IMR-90 (cell line): ENCODE measurements at regions not wholly inside any gene's neighbourhood (a gene's known extent, or its start where the extent isn't known, plus 50 kb on each side); places are given as distances from the start of the nearest gene placed in this dataset.
"Not testable (repeated sequence)": the region's sequence is repeated elsewhere in the genome, so short reads cannot be mapped to it uniquely, and the experiment has no call there.

Experiments used
- ATAC-seq: fragments of 200-7000 bp; cut with Tn5 transposase; 2 replicates; pipeline ENCODE4 v1.9.1; 2020; ENCODE audit warnings: low read depth, mild to moderate bottlenecking, moderate library complexity
- BruUV-seq: library from RNA; stranded (reverse); fragments of 400-500 nt; replicated peaks from 2 replicates; lab custom pipeline; 2021; lab: Mats Ljungman, UMichigan
- CTCF ChIA-PET: fragments of 300-600 bp; formaldehyde crosslinking; extraction: SDS; loops from one replicate; lab custom pipeline; 2021; ENCODE audit warnings: antibody characterized with exemption; lab: Yijun Ruan, JAX
- POLR2A ChIA-PET: fragments of 300-600 bp; sonication (Branson Sonifier 250); formaldehyde crosslinking; loops from one replicate; lab custom pipeline; 2022; ENCODE audit warnings: antibody characterized with exemption; ENCODE audit not compliant: unreplicated experiment; lab: Charles Lee
- DNase-seq: peaks from one replicate; pipeline ENCODE4 v3.0.0; 2013
- H2AFZ ChIP-seq: replicated peaks from 2 replicates; pipeline ENCODE3; 2013; ENCODE audit warnings: low read length, mild to moderate bottlenecking; ENCODE audit not compliant: poor library complexity
- H2AK5ac ChIP-seq: 2 replicates; pipeline ENCODE4 v1.6.1; 2013; ENCODE audit warnings: low read depth, low read length, inconsistent platforms
- H2AK9ac ChIP-seq: replicated peaks from 2 replicates; pipeline ENCODE3; 2013; ENCODE audit warnings: mild to moderate bottlenecking, low read depth, low read length, moderate library complexity; ENCODE audit not compliant: poor library complexity
- H2BK120ac ChIP-seq: 2 replicates; pipeline ENCODE4 v1.6.1; 2013; ENCODE audit warnings: low read depth, low read length, inconsistent platforms
- H2BK15ac ChIP-seq: 3 replicates; pipeline ENCODE4 v1.6.1; 2013; ENCODE audit warnings: low read depth, low read length, inconsistent platforms
- H2BK20ac ChIP-seq: 2 replicates; pipeline ENCODE4 v1.6.1; 2013; ENCODE audit warnings: low read depth, mild to moderate bottlenecking, inconsistent platforms, low read length, moderate library complexity
- H2BK5ac ChIP-seq: 2 replicates; pipeline ENCODE4 v1.6.1; 2013; ENCODE audit warnings: mild to moderate bottlenecking, low read depth, low read length, inconsistent platforms; ENCODE audit not compliant: poor library complexity, severe bottlenecking
- H3K14ac ChIP-seq: replicated peaks from 2 replicates; pipeline ENCODE4 v1.6.1; 2013; ENCODE audit warnings: low read depth, low read length, inconsistent platforms
- H3K18ac ChIP-seq: 2 replicates; pipeline ENCODE4 v1.6.1; 2013; ENCODE audit warnings: low read depth, low read length, control low read depth
- H3K23ac ChIP-seq: 2 replicates; pipeline ENCODE4 v1.6.1; 2013; ENCODE audit warnings: low read depth, low read length, inconsistent platforms
- H3K27ac ChIP-seq: 2 replicates; pipeline ENCODE4 v1.5.1; 2013; ENCODE audit warnings: mild to moderate bottlenecking, control low read depth, low read length; ENCODE audit not compliant: insufficient read depth
- H3K27me3 ChIP-seq: 2 replicates; pipeline ENCODE4 v1.6.1; 2013; ENCODE audit warnings: low read length; ENCODE audit not compliant: control insufficient read depth, insufficient read depth
- H3K36me3 ChIP-seq: 2 replicates; pipeline ENCODE4 v1.6.1; 2013; ENCODE audit warnings: low read length, mixed read lengths; ENCODE audit not compliant: control insufficient read depth, insufficient read depth
- H3K4ac ChIP-seq: 2 replicates; pipeline ENCODE4 v1.6.1; 2013; ENCODE audit warnings: low read depth, low read length, inconsistent platforms
- H3K4me1 ChIP-seq: 2 replicates; pipeline ENCODE4 v1.6.1; 2013; ENCODE audit warnings: low read length, mixed read lengths; ENCODE audit not compliant: control insufficient read depth, insufficient read depth
- H3K4me2 ChIP-seq: 2 replicates; pipeline ENCODE4 v1.6.1; 2013; ENCODE audit warnings: low read depth, mild to moderate bottlenecking, control low read depth, low read length, moderate library complexity
- H3K4me3 ChIP-seq: 2 replicates; pipeline ENCODE4 v1.5.1; 2013; ENCODE audit warnings: low read depth, mild to moderate bottlenecking, control low read depth, low read length, moderate library complexity; ENCODE audit not compliant: insufficient read depth
- H3K56ac ChIP-seq: 2 replicates; pipeline ENCODE4 v1.6.1; 2013; ENCODE audit warnings: low read length, inconsistent platforms; ENCODE audit not compliant: insufficient read depth; ENCODE audit errors: extremely low read depth
- H3K79me1 ChIP-seq, 2 experiments: 2 replicates each; pipeline ENCODE4 v1.6.1; 2013; ENCODE audit warnings: low read length in 2 of 2, inconsistent platforms in 1 of 2, low read depth in 1 of 2
- H3K9ac ChIP-seq: 2 replicates; pipeline ENCODE4 v1.6.1; 2013; ENCODE audit warnings: low read depth, low read length, control low read depth
- H3K9me1 ChIP-seq: 2 replicates; pipeline ENCODE4 v1.6.1; 2013; ENCODE audit warnings: low read length, inconsistent platforms; ENCODE audit not compliant: insufficient read depth
- H3K9me3 ChIP-seq: 2 replicates; pipeline ENCODE4 v1.6.1; 2013; ENCODE audit warnings: low read length; ENCODE audit not compliant: control insufficient read depth, insufficient read depth
- H4K20me1 ChIP-seq: 2 replicates; pipeline ENCODE4 v1.6.1; 2013; ENCODE audit warnings: low read length, inconsistent platforms; ENCODE audit not compliant: insufficient read depth
- H4K5ac ChIP-seq: 2 replicates; pipeline ENCODE4 v1.6.1; 2013; ENCODE audit warnings: mild to moderate bottlenecking, low read depth, low read length, control low read depth
- H4K8ac ChIP-seq, 2 experiments: 2 replicates each; pipeline ENCODE4 v1.6.1; 2013; ENCODE audit warnings: low read depth in 2 of 2, low read length in 2 of 2, control low read depth in 1 of 2, inconsistent platforms in 1 of 2
- H4K91ac ChIP-seq: 2 replicates; pipeline ENCODE4 v1.6.1; 2013; ENCODE audit warnings: low read depth, low read length, inconsistent platforms; ENCODE audit not compliant: insufficient read depth
- WGBS, 2 experiments: methylation state at CpG; one replicate each; pipeline versions ENCODE4 v1.1.5 to v1.1.7; 2013; ENCODE audit warnings: missing lambda C conversion rate in 2 of 2; ENCODE audit not compliant: insufficient read length in 1 of 2; ENCODE audit errors: extremely low coverage in 2 of 2; 5-methylcytosine and 5-hydroxymethylcytosine counted together
- dilution Hi-C: fragments of 300-500 bp; cut with HindIII; formaldehyde crosslinking; loops from one replicate; pipeline ENCODE4 v1.14.3; 2018; ENCODE audit warnings: low sequenced_read_pairs; ENCODE audit not compliant: unreplicated experiment
- in situ Hi-C: fragments of 300-500 bp; cut with MboI; formaldehyde crosslinking; loops from 3 replicates; pipeline ENCODE4 v1.14.3; 2019; ENCODE audit warnings: low sequenced_read_pairs, inconsistent platforms, mixed read lengths
- intact Hi-C: fragments of 100-400 bp; cut with micrococcal nuclease; formaldehyde crosslinking; loops from 2 replicates; pipeline ENCODE4 v1.10.0; 2022

GRCh38 chr14:19231421-19231820, 202.7 kb downstream of the POTEG start:
- ATAC-seq, H3K36me3 ChIP-seq, H2BK5ac ChIP-seq, H2AK9ac ChIP-seq, H2AFZ ChIP-seq, H3K27ac ChIP-seq, H3K9me3 ChIP-seq, H3K14ac ChIP-seq, H3K27me3 ChIP-seq, H2AK5ac ChIP-seq, dilution Hi-C loops, H3K4me2 ChIP-seq, DNase-seq, H2BK120ac ChIP-seq, CTCF ChIA-PET, H2BK15ac ChIP-seq, H4K20me1 ChIP-seq, H3K9me1 ChIP-seq, in situ Hi-C loops, H3K56ac ChIP-seq, H3K4me3 ChIP-seq, H3K18ac ChIP-seq, intact Hi-C loops, H4K91ac ChIP-seq, H3K9ac ChIP-seq, H3K4ac ChIP-seq, H2BK20ac ChIP-seq, H4K5ac ChIP-seq, H3K23ac ChIP-seq, POLR2A ChIA-PET, BruUV-seq, H4K8ac ChIP-seq, H3K79me1 ChIP-seq, H3K4me1 ChIP-seq: not testable (repeated sequence)
- 45% methylated on average over 4 of the region's 7 CpGs; no CpG with 5 or more reads in 1 of the 2 experiments for WGBS, 2 experiments

GRCh38 chr14:19234059-19234458, 200.1 kb downstream of the POTEG start:
- H3K9me1 ChIP-seq, H3K4me3 ChIP-seq, intact Hi-C loops, H3K9me3 ChIP-seq, H3K23ac ChIP-seq, dilution Hi-C loops, H3K9ac ChIP-seq, CTCF ChIA-PET, H2AK5ac ChIP-seq, H3K4me2 ChIP-seq, in situ Hi-C loops, H2AFZ ChIP-seq, H3K56ac ChIP-seq, H3K4me1 ChIP-seq, H3K36me3 ChIP-seq, H2BK120ac ChIP-seq, H2BK5ac ChIP-seq, BruUV-seq, POLR2A ChIA-PET, H3K14ac ChIP-seq, H2BK15ac ChIP-seq, H4K8ac ChIP-seq, H4K20me1 ChIP-seq, ATAC-seq, H3K4ac ChIP-seq, H4K91ac ChIP-seq, H3K27ac ChIP-seq, H4K5ac ChIP-seq, H2BK20ac ChIP-seq, DNase-seq, H3K27me3 ChIP-seq, H3K79me1 ChIP-seq, H2AK9ac ChIP-seq, H3K18ac ChIP-seq: not testable (repeated sequence)
